NT2/D1 (cell line): ENCODE measurements at regions not wholly inside any gene's neighbourhood (a gene's known extent, or its start where the extent isn't known, plus 50 kb on each side); places are given as distances from the start of the nearest gene placed in this dataset.

Source experiments
- SUZ12 ChIP-seq: IDR thresholded peaks from 2 replicates; pipeline ENCODE4 v1.6.1; 2011; ENCODE audit not compliant: insufficient read length, insufficient read depth; ENCODE audit errors: extremely low read depth
- YY1 ChIP-seq: IDR thresholded peaks from 2 replicates; pipeline ENCODE4 v1.6.1; 2011; ENCODE audit not compliant: insufficient read length, insufficient read depth
- ZNF274 ChIP-seq: IDR thresholded peaks from 2 replicates; pipeline ENCODE4 v1.6.1; 2011; ENCODE audit warnings: mild to moderate bottlenecking, low read depth, low read length

DNA sequence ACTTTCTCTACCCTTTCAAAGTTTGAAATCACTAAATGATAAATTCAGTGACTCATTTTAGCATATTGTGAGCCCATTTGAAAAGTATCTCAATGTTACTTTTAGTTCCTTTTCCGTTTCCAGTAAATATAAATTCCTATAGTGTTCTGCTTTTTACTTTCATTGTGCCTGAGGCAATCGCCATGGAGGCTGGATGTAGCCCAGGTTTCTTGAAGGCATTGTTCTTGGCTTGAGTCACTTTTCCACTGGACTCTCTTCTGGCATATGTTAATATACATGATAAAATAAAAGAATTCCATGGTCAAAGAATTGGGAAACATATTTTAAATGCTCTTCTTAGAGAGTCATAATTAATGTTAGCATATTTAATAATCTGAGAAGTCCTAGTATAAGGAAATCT, 327.0 kb downstream of the IZUMO3 start:
- TF ChIP-seq ZNF274 (no peak), YY1 (no peak), SUZ12 (no peak)
